ENCODE measurements at regions not wholly inside any gene's neighbourhood (a gene's known extent, or its start where the extent isn't known, plus 50 kb on each side); places are given as distances from the start of the nearest gene placed in this dataset.
"Not testable (repeated sequence)": the region's sequence is repeated elsewhere in the genome, so short reads cannot be mapped to it uniquely, and the experiment has no call there.

DNA sequence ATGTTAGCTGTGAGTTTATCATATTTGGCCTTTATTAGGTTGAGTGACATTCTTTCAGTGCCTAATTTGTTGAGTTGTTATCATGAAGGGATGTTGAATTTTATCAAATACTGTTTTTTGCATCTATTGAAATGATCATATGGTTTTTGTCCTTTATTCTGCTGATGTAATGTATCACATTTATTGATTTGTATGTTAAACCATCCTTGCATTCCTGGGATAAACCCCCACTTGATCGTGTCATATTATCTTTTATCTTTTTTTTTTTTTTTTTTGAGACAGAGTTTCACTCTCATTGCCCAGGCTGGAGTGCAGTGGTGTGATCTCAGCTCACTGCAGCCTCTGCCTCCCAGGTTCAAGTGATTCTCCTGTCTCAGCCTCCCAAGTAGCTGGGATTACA is 51.9 kb upstream of the MFGE8 start:
- DNase-seq (ENCODE audit: low read depth in 2 of 2); H3K4me3 ChIP-seq (replicated peaks in 1 of 2; ENCODE audit: low read depth in 2 of 2, low read length in 2 of 2): not testable (repeated sequence)

DNA sequence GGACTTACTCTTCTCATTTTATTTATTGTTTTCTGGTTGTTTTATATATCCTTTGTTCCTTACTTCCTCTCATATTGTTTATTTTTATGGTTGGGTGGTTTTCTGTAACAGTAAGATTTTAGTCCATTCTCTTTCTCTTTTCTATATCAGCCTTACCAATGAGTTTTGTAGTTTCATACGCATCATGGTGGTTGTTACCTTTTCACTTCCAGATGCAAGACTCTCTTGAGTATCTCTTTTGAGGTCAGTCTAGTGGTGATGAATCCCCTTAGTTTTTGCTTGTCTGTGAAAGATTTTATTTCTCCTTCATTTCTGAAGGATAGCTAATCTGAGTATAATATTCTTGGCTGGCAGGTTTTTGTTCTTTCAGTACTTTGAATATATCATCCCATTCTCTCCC is 57.1 kb upstream of the MFGE8 start:
- no peak overlapping the region for H3K4me3 ChIP-seq (replicated peaks in 1 of 2; ENCODE audit: low read depth in 2 of 2, low read length in 2 of 2)
- TF ChIP-seq CTCF (IDR thresholded peaks at IDR 0.05; ENCODE audit: low read depth, low read length) = no peak
- no peak for DNase-seq (ENCODE audit: low read depth in 2 of 2)

- DNase-seq (ENCODE audit: low read depth in 2 of 2) = peak in 1 of 2 donors; percentile 72
- no peak for TF ChIP-seq CTCF (IDR thresholded peaks at IDR 0.05; ENCODE audit: low read depth, low read length)
- H3K4me3 ChIP-seq (replicated peaks in 1 of 2; ENCODE audit: low read depth in 2 of 2, low read length in 2 of 2) = no peak overlapping the region
Measured at GRCh38 chr15:88974392-88974791, 61.2 kb upstream of the MFGE8 start.

GRCh38 chr15:88975891-88976290 is 62.7 kb upstream of the MFGE8 start:
- DNase-seq (ENCODE audit: low read depth in 2 of 2) = peak in 1 of 2 donors; percentile 32
- no peak overlapping the region for H3K4me3 ChIP-seq (replicated peaks in 1 of 2; ENCODE audit: low read depth in 2 of 2, low read length in 2 of 2)
- no peak for TF ChIP-seq CTCF (IDR thresholded peaks at IDR 0.05; ENCODE audit: low read depth, low read length)

DNA sequence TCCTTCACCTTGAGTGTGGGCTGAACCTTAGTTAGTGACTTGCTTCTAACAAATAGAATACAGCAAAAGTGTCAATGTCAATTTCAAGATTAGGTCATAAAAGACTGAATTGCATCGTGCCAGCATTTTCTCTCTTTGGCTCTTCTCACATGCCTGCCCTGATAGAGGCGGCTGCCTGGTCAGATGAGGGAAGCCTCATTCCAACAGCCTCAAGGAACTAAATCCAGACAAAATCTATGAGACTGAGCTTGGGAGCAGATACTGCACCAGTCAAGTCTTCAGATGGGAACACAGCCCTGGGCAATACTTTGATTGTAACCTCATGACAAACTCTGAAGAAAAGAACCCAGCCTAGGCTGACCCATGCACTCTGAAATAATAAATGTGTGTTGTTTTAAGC is 63.5 kb upstream of the MFGE8 start:
- no peak overlapping the region for H3K4me3 ChIP-seq (replicated peaks in 1 of 2; ENCODE audit: low read depth in 2 of 2, low read length in 2 of 2)
- DNase-seq (ENCODE audit: low read depth in 2 of 2) = no peak
- TF ChIP-seq CTCF (IDR thresholded peaks at IDR 0.05; ENCODE audit: low read depth, low read length) = no peak

DNA sequence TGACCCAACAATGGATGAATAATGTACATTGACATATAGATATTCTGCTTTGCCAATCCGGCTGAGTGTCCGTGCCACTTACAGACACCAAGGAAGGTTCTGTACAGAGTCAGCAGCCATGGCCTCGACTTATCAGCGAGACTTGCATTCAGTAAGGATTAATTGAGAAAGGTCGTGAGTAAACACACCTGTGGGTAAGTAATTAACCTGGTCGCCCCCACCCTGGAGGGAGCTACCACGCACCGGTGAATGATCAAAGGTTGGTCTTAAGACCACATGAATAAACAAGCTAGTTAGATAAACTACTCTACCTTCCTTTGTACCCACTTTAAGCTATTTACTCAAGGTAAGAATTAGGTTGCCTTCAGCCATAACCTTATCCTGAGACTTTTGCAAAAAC is 66.5 kb upstream of the MFGE8 start:
- TF ChIP-seq CTCF (IDR thresholded peaks at IDR 0.05; ENCODE audit: low read depth, low read length) = no peak
- no peak for DNase-seq (ENCODE audit: low read depth in 2 of 2)

DNA sequence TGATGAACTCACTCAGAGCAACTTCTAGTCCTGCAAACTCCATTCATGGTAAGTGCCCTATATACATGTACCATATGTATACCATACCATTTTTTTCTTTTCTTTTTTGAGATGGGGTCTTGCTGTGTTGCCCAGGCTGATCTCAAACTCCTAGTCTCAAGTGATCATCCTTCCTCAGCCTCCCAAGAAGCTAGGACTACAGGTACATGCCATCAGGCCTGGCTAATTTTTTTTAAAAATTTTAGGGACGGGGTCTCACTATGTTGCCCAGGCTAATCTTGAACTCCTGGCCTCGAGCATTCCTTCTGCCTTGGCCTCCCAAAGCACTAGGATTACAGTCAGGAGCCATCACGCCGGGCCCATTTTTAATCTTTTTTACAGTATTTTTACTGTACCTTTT is 67.3 kb upstream of the MFGE8 start:
- no peak for DNase-seq (ENCODE audit: low read depth in 2 of 2)
- no peak for TF ChIP-seq CTCF (IDR thresholded peaks at IDR 0.05; ENCODE audit: low read depth, low read length)
- H3K4me3 ChIP-seq (replicated peaks in 1 of 2; ENCODE audit: low read depth in 2 of 2, low read length in 2 of 2) = no peak overlapping the region

More for the DNA sequence above, 66.5 kb upstream of the MFGE8 start:
- H3K4me3 ChIP-seq (replicated peaks in 1 of 2; ENCODE audit: low read depth in 2 of 2, low read length in 2 of 2) = no peak overlapping the region

Data from cardiac fibroblast (primary cell).